ENCODE measurements at regions not wholly inside any gene's neighbourhood (a gene's known extent, or its start where the extent isn't known, plus 50 kb on each side); places are given as distances from the start of the nearest gene placed in this dataset.

DNA sequence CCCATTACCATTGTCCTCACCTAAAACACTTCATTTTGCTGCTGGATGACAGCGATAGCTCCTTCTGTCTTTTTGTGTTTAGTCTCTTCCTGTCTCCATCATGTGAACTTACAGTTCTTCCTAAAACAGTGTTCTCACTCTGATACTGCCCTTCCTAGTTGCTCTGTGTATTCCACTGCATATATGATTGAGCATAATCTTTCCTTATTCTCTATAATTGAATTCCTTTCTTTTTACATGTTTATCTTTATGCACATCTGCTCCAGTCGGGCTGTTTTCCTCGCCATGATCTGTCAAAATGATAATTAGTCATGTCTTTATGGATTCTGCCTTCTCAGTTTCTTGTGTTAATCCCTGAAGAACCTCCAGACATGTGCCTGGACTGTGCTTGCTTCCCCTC lies 405.1 kb upstream of the SEMA6D start:
- FAIRE-seq, result no peak
- Histone ChIP-seq H3K27me3 (replicated peaks in 1 of 4; ENCODE audit: control insufficient read depth in 3 of 4, extremely low read depth in 1 of 4, insufficient read depth in 3 of 4, low read length in 3 of 4) (no peaks in the 10 kb centered on the region), H2BK120ac (replicated peaks; ENCODE audit: low read depth, low read length) (no peak overlapping the region), H3K14ac (ENCODE audit: insufficient read length) (no peak overlapping the region), H2AFZ (ENCODE audit: low read length) (no peak overlapping the region), H2AK5ac (ENCODE audit: low read depth, low read length) (no peak overlapping the region), H3K23ac (ENCODE audit: insufficient read length) (no peak overlapping the region), H4K91ac (replicated peaks; ENCODE audit: insufficient read length, low read length) (no peak overlapping the region), H3K79me2 (ENCODE audit: control insufficient read depth in 1 of 2, insufficient read depth in 2 of 2, low read length in 2 of 2) (no peaks in the 10 kb centered on the region), H3K4me1 (replicated peaks in 1 of 4; ENCODE audit: control insufficient read depth in 3 of 4, insufficient read depth in 4 of 4, low read length in 3 of 4) (no peaks in the 10 kb centered on the region), H3K23me2 (ENCODE audit: low read depth, low read length) (no peaks in the 10 kb centered on the region), H2BK12ac (ENCODE audit: low read depth, low read length) (no peak overlapping the region), H2BK15ac (ENCODE audit: low read length) (no peak overlapping the region), H3K9me3 (ENCODE audit: insufficient read depth in 2 of 2, low read depth in 1 of 2, low read length in 1 of 2) (no peaks in the 10 kb centered on the region), H3K4ac (replicated peaks; ENCODE audit: insufficient read length, low read depth, low read length) (no peak overlapping the region), H3K56ac (replicated peaks; ENCODE audit: insufficient read length, low read depth, low read length) (no peak overlapping the region), H3K36me3 (ENCODE audit: control insufficient read depth in 2 of 4, insufficient read depth in 4 of 4, low read length in 3 of 4) (no peaks in the 10 kb centered on the region), H4K8ac (ENCODE audit: extremely low read depth, insufficient read depth, low read length) (no peak overlapping the region), H4K5ac (ENCODE audit: insufficient read length, low read depth, low read length) (no peak overlapping the region), H3K79me1 (ENCODE audit: low read depth, low read length) (no peaks in the 10 kb centered on the region), H3K4me2 (ENCODE audit: insufficient read depth in 1 of 2, low read depth in 2 of 2, low read length in 2 of 2) (no peak overlapping the region), H3K27ac (ENCODE audit: low read depth, low read length) (no peak overlapping the region), H3K4me3 (ENCODE audit: extremely low read depth in 1 of 4, insufficient read depth in 2 of 4, low read depth in 3 of 4, low read length in 4 of 4) (no peak overlapping the region), H4K20me1 (replicated peaks in 1 of 2; ENCODE audit: control insufficient read depth in 1 of 2, insufficient read depth in 2 of 2, low read length in 2 of 2) (no peaks in the 10 kb centered on the region), H3K18ac (ENCODE audit: extremely low read depth, low read length) (no peak overlapping the region), H2BK5ac (ENCODE audit: low read depth, low read length) (no peak overlapping the region), H2BK20ac (ENCODE audit: low read length) (no peak overlapping the region), H3K9ac (replicated peaks in 1 of 4; ENCODE audit: extremely low read depth in 1 of 4, low read depth in 3 of 4, low read length in 3 of 4) (no peak overlapping the region)
- 92% methylated on average over 3 of the region's 3 CpGs; no CpG with 5 or more reads in 1 of the 2 experiments for WGBS, 2 experiments (ENCODE audit: extremely low coverage in 1 of 2, insufficient coverage in 1 of 2, insufficient read length in 1 of 2, insufficient replicate concordance in 2 of 2, low coverage in 1 of 2, low lambda C conversion rate in 2 of 2, missing lambda C conversion rate in 1 of 2)
- ChIA-PET CTCF (ENCODE audit: partially characterized antibody) (no interaction called here), POLR2A (ENCODE audit: partially characterized antibody) (no interaction called here)
- TF ChIP-seq RXRA (IDR thresholded peaks at IDR 0.05; ENCODE audit: insufficient read depth, low read depth, low read length) (no peak), POLR2AphosphoS5 (IDR thresholded peaks at IDR 0.05; ENCODE audit: low read depth, low read length) (no peak), KDM1A (IDR thresholded peaks at IDR 0.05; ENCODE audit: borderline replicate concordance, low read length) (no peak), EGR1 (IDR thresholded peaks at IDR 0.05; ENCODE audit: borderline replicate concordance, low read depth, low read length) (no peak), POU5F1 (IDR thresholded peaks at IDR 0.05; ENCODE audit: low read depth, low read length) (no peak), FOSL1 (IDR thresholded peaks at IDR 0.05; ENCODE audit: insufficient read depth, low read depth, low read length) (no peak), EP300 (IDR thresholded peaks at IDR 0.05; ENCODE audit: borderline replicate concordance in 1 of 2, low read depth in 2 of 2, low read length in 2 of 2) (no peak), TAF7 (optimal IDR thresholded peaks at IDR 0.05; ENCODE audit: borderline replicate concordance, low read depth, low read length) (no peak), HDAC6 (IDR thresholded peaks at IDR 0.05; ENCODE audit: low read depth, low read length) (no peak), BACH1 (IDR thresholded peaks at IDR 0.05; ENCODE audit: low read length) (no peak), CBX5 (IDR thresholded peaks at IDR 0.05; ENCODE audit: low read depth, low read length) (no peak), GABPA (IDR thresholded peaks at IDR 0.05; ENCODE audit: borderline replicate concordance, insufficient read depth, low read length) (no peak), RBBP5 (IDR thresholded peaks at IDR 0.05; ENCODE audit: borderline replicate concordance, low read depth, low read length) (no peak), CREB1 (IDR thresholded peaks at IDR 0.05) (no peak)
- no peak for DNase-seq (ENCODE audit: low read depth in 1 of 2, low spot score in 2 of 2)

Data from H1 (cell line).